NCI-H510A treated with DMSO at 0.1 percent for 48 hours (cell line): ENCODE measurements at regions not wholly inside any gene's neighbourhood (a gene's known extent, or its start where the extent isn't known, plus 50 kb on each side); places are given as distances from the start of the nearest gene placed in this dataset.

Experiments
- DNase-seq: peaks from one replicate; lab custom pipeline; 2025; lab: John Stamatoyannopoulos, UW

- DNase-seq = no peak
Observed at GRCh38 chr2:23131066-23131575, 253.9 kb upstream of the KLHL29 start.

GRCh38 chr2:23132000-23132399 lies 253.0 kb upstream of the KLHL29 start:
- DNase-seq = no peak

DNA sequence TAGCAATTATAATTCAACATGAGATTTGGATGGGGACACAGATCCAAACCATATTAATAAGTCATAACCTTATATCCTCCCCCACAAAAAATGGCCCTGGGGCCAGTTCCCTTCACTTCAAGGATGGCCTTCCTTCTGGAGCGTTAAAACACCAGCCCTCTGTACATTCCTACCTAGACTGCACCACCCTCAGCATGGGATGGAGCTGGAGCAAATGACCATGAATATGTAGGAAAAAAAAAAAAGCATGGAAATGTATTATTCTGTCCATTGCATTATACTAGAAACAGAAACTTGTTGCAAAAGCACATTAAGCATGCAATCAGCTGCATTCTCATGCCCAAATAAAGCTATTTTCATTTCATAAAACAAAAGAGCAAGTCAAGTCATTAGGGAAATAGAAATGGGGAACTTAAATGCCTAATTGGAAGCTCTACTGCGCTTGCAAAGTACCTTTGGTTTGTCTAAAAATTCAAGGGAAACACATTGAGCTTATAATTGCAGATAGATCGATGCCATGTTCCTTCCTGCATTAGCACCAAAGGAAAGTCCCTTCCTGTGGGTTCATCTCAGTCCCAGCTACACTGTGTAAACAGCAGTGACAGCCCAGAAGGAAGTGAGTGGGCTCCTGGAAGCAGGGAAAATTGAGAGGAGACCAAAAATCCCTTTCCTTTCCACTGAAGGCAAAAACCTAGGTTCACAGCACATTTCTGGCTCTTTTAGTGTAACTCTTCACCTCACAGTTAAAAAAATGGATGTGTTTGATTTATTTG lies 252.0 kb upstream of the KLHL29 start:
- no peak for DNase-seq

- no peak for DNase-seq
Observed at GRCh38 chr2:23134726-23135125, 250.3 kb upstream of the KLHL29 start.

DNA sequence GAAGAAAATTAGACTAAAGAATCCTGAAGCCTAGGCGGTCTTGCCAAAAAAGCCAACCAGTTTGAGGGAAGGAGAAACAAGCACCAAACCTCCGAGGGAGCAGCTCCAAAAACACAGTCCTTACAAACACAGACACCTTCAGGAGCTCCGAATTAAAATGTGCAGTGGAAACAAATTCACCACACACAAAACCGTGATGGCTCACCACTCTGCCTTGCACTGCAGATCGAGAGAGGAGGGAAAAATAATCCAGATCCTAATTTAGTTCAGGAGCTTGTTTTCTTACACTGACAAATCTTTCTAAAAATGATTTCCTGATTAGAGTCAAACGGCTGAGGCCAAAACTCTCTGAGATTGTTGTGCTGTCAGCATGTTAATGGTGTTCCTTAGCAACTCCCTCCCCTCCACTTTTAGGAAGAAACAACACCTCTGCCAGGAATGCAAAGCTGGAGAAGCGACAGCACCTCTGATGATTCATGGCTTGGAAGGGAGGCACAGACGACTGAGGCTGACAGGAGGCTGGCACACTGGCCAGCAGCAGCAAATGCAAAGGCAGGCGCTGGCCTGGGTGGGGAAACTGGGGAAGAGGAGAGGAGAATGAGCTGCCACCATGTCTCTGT lies 249.4 kb upstream of the KLHL29 start:
- DNase-seq = no peak

DNA sequence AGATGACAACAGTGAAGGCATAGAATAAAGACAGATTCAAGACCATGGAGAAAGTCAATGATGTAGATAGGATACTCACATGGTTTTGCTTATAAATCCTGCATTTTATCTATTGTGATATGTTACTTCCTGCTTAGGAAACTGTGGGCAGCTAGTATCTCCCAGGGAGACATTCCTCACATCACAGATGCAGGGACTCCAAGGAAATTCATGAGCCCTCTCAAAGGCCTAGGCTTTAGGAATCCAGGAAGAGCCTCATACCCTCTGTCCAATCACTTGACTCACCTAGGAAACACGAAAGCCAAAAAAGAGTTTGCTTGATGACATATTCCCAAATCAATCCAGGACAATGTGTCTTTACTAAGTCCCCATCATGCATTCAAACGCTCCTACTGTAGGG lies 247.8 kb upstream of the KLHL29 start:
- no peak for DNase-seq

DNA sequence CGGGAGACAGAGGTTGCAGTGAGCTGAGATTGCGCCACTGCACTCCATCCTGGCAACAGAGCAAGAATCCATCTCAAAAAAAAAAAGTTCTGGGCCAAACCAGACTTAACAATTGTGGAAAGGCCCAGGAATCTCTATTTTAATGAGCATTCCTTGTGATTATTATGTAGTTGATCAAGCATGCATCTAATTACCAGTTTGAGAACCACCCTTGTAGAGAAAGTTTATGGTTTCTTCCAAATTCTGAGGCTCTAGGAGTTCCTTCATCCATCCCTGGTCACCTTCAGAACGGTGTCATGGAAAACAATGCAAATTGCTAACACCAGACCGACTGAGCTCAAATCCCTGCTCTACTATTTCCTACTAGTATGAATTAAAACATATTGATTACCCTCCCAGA lies 246.3 kb upstream of the KLHL29 start:
- DNase-seq = no peak

DNA sequence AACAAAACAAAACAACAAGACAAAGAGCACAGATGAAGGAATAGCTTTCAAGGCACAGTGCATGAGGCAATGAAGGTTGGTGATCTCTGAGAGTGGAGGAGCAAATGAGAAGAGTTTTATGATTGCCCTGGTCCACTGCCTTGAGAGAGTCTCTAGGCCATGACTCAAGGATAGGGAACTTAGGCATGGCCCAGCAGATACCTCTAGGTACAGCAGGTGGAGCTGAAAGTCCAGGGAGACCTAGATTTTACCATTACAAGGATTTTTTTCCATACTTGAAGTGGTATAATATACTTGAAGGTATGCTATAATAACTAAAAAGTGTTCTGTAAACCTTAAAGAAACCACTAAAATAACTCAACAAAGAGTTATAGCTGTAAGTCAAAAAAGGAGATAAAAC lies 239.5 kb upstream of the KLHL29 start:
- DNase-seq = no peak

DNA sequence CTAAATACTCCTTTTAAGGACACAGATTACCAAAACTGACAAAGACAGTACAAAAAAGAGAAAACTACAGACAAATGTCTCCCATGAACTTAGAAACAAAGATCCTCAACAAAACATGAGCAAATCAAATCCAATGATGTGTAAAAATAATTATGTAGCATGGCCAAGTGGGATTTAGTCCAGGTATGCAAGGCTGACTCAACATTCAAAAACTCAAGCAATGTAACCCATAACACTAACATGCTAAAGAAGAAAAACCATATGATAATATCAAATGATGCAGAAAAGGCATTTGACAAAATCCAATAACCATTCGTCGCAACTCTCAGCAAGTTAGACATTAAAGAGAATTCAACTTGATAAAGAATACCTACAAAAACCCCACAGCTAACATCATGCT lies 239.0 kb upstream of the KLHL29 start:
- no peak for DNase-seq

DNA sequence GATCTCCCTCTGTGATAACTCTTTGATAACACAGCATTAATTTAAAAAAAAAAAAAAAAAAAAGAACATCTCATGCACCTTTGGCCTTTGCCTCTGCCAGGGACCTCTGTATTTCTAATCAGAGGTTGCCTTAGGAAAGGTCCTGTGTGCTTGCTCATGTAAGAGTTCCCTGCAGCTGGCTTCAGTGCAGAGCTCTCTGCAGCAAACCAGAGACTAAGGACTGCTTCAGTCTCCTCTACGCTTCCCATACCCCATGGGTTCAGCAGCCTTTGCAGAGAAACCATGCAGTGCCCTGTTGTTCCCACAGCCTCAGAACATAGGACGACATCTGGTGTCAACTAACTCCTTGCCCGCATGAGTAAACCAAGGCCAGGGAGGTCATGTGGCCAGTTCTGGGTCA lies 236.6 kb upstream of the KLHL29 start:
- DNase-seq = no peak

GRCh38 chr2:23149777-23150176 lies 235.2 kb upstream of the KLHL29 start:
- DNase-seq = no peak

DNA sequence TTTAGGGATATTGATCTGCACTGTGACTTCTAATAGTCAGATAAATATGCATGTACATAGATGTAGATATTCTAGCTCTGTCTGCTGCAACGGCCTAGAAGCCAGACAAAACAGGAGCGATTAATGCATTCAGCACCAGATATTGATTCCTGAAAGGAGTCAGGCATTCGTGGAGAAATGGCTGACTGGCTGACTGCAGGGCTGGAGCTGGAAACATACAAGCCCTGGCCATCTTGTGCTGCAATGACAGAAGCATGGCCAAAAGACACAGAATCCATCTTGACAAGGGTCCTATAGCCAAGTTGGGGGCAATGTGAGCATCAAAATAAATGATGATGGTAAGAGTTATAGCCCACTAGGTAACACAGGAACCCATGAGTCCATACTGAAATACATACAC lies 231.5 kb upstream of the KLHL29 start:
- DNase-seq = no peak

- no peak for DNase-seq
Observed at GRCh38 chr2:23155022-23155421, 230.0 kb upstream of the KLHL29 start.

DNA sequence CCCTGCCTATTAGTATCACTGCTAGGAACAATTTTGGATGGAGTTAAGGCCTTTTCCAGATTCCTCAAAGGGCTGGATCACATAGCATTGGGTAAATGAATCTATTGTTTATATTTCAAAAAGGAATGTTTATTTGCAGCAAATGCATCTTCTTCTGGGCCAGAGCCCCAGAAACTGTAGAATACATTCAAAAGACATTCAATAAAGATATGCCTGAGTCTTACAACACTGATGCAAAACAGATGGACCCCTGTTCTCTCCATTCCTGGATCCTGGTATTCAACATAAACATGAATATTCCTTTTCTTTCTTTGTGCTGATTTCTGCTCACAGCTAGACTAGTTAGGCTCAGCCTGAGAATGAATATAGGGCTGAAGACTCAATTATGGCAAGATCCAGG lies 227.2 kb upstream of the KLHL29 start:
- no peak for DNase-seq

DNA sequence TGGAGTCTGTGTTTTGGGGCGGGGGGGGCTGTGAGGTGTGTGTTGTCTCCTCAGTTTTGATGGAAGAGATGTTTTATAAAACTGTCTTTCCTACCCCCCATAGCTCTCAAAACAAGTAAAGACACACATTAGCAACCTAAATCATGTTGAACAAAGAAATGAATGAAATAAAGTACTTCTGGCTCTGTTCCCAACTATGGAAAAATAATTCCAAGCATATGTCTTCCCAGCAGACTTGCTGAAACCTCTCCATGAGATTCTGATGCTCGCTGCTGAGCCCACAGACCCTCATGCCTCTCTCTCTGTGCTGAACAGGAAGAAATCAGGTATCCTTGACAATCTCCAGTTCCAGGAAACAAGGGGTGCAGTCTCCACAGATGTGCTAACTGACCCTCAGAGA lies 226.7 kb upstream of the KLHL29 start:
- DNase-seq = no peak

DNA sequence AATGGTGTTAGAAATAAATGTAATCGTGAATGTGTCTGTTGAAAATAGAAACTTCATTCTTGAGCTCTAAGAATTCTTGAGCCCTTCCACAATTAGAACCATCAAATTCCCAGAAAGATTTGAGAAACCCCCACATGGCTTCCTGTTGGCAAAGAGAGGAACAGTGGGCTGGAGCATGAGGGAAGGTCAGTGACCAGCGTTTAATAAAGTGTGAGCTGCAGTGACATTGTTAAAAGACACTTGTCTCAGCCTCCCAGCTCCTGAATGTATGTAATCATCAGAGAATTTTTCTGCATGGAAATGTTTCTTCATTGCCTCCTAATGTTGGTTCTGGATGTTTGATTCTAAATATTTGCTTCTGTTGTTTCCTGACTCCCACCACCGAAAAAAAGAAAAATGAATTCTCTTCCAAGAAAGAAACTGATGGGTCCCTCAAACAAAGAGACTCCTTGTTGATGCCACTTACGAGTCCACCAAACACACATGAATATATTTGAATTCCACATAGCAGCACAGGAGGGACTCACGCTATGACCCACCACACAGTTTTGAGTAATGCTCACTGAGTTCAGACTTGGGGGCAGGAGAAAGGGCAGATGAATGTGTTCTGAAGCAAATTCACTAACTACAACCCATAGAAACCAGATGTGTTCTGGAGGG lies 225.1 kb upstream of the KLHL29 start:
- no peak for DNase-seq

GRCh38 chr2:23164173-23164572 lies 220.8 kb upstream of the KLHL29 start:
- no peak for DNase-seq

DNA sequence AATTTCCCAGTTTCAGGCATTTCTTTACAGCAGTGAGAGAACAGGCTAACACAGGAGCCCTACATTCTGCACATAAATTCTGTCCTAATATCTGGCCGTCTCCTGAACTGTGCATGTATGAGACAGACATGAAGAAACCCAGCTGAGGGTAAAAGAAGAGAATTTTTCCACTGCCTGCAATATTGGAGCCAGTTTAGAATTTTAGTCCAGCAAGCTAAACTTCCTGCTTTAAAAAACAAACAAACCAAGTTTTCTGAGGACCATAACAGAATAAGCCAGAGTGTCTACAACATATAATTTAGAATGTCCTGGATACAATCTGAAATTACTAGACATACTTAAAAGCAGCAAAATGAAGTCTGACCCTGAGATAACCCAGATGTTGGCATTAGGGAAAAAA lies 215.1 kb upstream of the KLHL29 start:
- no peak for DNase-seq

DNA sequence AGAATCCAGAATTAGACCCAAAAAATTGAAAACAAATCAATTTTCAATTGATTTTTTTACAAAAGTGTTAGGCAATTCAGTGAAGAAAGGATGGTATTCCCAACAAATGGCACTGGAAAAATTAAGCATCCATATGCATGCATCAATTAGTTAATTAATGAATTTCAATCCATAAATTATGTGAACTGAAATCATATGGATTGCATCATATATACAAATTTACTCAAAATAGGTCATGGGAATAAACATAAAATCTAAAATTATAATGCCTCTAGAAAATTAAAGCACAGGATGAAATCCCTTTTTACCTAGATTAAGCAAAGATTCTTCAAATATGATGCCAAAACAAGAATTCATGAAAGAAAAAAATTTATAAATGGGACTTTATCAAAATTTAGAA lies 213.9 kb upstream of the KLHL29 start:
- DNase-seq = no peak

DNA sequence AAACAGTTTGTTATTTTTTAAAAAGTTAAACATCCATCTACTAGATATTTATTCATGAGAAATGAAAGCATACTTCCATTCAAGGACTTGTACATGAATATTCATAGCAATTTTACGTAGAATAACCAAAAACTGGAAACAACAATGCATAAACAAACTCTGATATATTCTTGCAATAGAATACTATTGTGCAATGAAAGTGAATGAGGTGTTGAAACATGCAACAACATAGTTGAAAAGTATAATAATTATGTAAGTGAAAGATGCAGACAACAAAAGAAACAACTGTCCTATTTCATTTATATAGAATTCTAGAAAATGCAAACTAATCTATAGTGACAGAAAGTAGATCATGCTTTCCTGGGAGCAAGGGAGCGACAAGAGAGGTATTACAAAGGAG lies 206.6 kb upstream of the KLHL29 start:
- no peak for DNase-seq

DNA sequence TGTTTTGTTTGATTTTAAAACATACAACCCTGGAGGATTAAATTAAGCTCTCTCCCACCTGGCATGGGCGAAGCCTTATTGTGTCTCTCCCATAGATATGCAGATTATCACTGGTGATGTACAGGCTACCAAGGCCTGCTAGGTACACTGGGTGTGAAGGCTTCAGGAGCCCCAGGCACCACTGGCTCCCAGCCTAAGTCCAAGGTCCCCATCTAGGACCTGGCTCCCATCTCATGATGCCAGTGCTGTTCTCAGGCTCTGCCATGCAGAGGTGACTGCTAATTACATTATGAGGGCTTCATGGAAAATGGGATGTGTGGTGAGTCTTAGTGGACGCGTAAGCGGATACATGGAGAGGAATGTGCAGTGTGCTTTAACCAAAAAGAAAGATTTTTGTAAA lies 201.2 kb upstream of the KLHL29 start:
- DNase-seq = no peak

DNA sequence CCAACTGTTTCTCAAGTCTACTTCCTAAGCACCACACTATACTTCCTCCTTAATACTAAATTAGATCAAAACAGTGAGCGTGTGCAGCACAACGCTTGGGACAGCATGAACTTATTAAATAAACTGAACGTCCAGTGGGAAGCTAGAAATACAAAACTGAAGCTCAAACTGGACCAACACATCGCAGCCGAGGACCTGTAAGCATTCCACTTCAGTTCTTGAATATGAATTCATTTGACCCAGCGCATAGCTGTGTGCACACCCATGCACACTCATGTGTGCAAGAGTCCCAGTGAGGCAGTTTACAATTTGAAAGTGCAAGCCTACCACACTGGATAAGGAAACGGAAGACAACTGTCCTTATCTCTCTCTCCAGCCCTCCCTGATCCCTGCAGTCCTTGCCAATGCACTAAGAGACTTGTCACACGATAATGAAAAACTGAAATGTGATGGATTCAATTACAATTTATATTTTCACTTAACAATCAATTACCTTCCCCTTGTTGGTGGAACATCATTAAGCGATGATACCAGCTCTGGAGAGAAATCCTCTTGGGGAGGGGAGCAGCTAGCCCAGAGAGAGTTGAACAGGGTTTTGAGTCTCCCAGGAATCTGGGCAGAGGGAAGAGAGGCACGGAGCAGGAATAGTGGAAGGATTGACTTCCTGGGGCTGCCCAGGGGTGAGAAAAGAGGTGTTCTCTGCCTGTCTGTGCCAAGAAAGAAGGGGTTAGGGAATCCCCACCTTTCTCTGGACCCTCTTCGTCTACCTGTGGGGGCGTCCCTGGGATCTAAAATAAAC lies 186.5 kb upstream of the KLHL29 start:
- DNase-seq = no peak
